ENCODE measurements at regions not wholly inside any gene's neighbourhood (a gene's known extent, or its start where the extent isn't known, plus 50 kb on each side); places are given as distances from the start of the nearest gene placed in this dataset.

DNA sequence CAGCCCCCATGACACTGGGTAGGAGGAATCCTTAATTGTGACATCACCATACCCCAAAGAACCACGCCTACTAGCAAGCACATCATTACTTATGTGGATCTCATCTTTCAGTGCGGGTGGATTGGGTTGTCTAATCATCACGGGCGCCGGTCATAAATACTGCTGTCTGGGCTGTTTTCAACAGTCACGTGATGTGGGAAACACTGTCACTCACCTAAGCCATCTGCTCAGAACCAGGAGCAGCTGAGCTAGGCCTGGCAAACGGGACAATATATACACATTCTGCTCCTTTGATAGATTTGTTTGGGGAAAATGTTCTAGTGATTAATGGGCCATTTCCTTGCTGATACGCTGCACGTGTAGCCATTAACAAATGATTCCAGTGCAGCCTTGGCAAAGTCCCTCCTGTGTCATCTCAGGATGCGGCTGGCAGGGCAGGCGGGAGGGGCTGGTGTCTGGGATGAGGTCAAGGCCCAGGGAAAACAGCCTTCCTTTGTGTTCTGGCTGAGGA is 145.9 kb upstream of the COPS8 start:
- DNase-seq (ENCODE audit: low spot score), result no peak
- BruUV-seq (replicated peaks), result no TSS peak
- Histone ChIP-seq H2AFZ (ENCODE audit: low read length) (no peak overlapping the region), H3K4me1 (ENCODE audit: insufficient read depth, low read length) (no peaks in the 10 kb centered on the region), H3K4me3 (replicated peaks in 1 of 3; ENCODE audit: insufficient read depth in 1 of 3, low read depth in 2 of 3, low read length in 3 of 3) (no peak overlapping the region), H3K27me3 (ENCODE audit: control insufficient read depth in 1 of 2, insufficient read depth in 2 of 2, low read length in 2 of 2) (peaks cover 0 to 6% of the 10 kb centered on the region in 2 experiments; a peak in 3 of 5 replicates), H3K36me3 (replicated peaks in 1 of 2; ENCODE audit: control insufficient read depth in 1 of 2, insufficient read depth in 2 of 2, low read length in 2 of 2) (no peaks in the 10 kb centered on the region), H4K20me1 (ENCODE audit: insufficient read depth, low read length) (no peaks in the 10 kb centered on the region), H3K27ac (ENCODE audit: extremely low read length, insufficient read depth, low read length) (no peak overlapping the region), H3K9me3 (ENCODE audit: low read length) (no peaks in the 10 kb centered on the region), H3K79me2 (ENCODE audit: insufficient read depth, low read length) (no peaks in the 10 kb centered on the region), H3K4me2 (ENCODE audit: low read depth, low read length) (no peak overlapping the region), H3K9ac (ENCODE audit: insufficient read depth, low read depth, low read length) (no peak overlapping the region)
- WGBS (ENCODE audit: low lambda C conversion rate), result 31% methylated on average over 8 of the region's 11 CpGs
- ChIA-PET POLR2A (no interaction called here), CTCF (ENCODE audit: low intra/inter-chr PET ratio, low total read pairs) (no interaction called here)
- TF ChIP-seq, protein P1, sequence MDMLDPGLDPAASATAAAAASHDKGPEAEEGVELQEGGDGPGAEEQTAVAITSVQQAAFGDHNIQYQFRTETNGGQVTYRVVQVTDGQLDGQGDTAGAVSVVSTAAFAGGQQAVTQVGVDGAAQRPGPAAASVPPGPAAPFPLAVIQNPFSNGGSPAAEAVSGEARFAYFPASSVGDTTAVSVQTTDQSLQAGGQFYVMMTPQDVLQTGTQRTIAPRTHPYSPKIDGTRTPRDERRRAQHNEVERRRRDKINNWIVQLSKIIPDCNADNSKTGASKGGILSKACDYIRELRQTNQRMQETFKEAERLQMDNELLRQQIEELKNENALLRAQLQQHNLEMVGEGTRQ (IDR thresholded peaks at IDR 0.05; ENCODE audit: low read depth, low read length), result 0 out of 2 replicates have a peak, but pooled peaks have one; percentile 53
- TF ChIP-seq, protein P1 (CRISPR knock-in tag; IDR thresholded peaks at IDR 0.05; ENCODE audit: borderline replicate concordance), result no peak
- TF ChIP-seq CREB1 (IDR thresholded peaks at IDR 0.05), result peak; percentile 41; the same call in 1 of the 2 replicates
- no peak for TF ChIP-seq CREB1 (CRISPR knock-in tag; IDR thresholded peaks at IDR 0.05)
- TF ChIP-seq JUN (CRISPR knock-in tag; IDR thresholded peaks at IDR 0.05), result no peak
- no peak for TF ChIP-seq ISX (CRISPR knock-in tag; conservative IDR thresholded peaks at IDR 0.05)
- TF ChIP-seq RAD51 (IDR thresholded peaks at IDR 0.05; ENCODE audit: borderline replicate concordance), result peak; percentile 59; the same call in 1 of the 2 replicates
- in situ Hi-C loops (cut with HindIII; ENCODE audit: extremely low pct_ligation_motif_present, low pct_unique_long_range_greater_than_20kb) (no loop called here), intact Hi-C loops (cut with micrococcal nuclease; ENCODE audit: unreplicated experiment) (no loop called here)
- no peak for FAIRE-seq
- ATAC-seq, result no peak

DNA sequence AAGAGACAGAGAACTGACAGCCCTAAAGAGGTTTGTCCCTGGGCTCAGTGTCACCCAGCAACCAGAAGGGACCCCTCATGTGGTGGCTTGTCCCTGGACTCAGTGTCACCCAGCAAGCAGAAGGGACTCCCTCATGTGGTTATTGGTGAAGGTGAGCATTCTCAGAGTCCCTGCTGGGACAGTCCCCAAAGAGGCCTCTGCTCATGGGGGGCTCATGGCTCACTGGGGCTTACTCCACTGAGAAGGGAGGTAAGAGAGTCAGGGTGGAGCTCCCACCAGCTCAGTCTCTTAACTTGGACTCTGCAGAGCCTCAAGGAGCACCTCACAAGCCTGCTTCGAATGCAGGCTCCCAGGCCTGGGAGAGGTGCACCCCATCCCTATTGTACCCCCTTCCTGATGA is 145.2 kb upstream of the COPS8 start:
- in situ Hi-C loops (cut with HindIII; ENCODE audit: extremely low pct_ligation_motif_present, low pct_unique_long_range_greater_than_20kb) (no loop called here), intact Hi-C loops (cut with micrococcal nuclease; ENCODE audit: unreplicated experiment) (no loop called here)
- no peak for ATAC-seq
- H3K4me3 ChIP-seq (replicated peaks in 1 of 3; ENCODE audit: insufficient read depth in 1 of 3, low read depth in 2 of 3, low read length in 3 of 3), result no peak overlapping the region
- H3K9me3 ChIP-seq (ENCODE audit: low read length), result no peaks in the 10 kb centered on the region
- no peaks in the 10 kb centered on the region for H4K20me1 ChIP-seq (ENCODE audit: insufficient read depth, low read length)
- BruUV-seq (replicated peaks), result no TSS peak
- H3K9ac ChIP-seq (ENCODE audit: insufficient read depth, low read depth, low read length), result no peak overlapping the region
- no peak overlapping the region for H3K27ac ChIP-seq (ENCODE audit: extremely low read length, insufficient read depth, low read length)
- no peaks in the 10 kb centered on the region for H3K4me1 ChIP-seq (ENCODE audit: insufficient read depth, low read length)
- H2AFZ ChIP-seq (ENCODE audit: low read length), result no peak overlapping the region
- no peak for DNase-seq (ENCODE audit: low spot score)
- no peak for FAIRE-seq
- no peaks in the 10 kb centered on the region; a peak in 3 of 5 replicates for H3K27me3 ChIP-seq (ENCODE audit: control insufficient read depth in 1 of 2, insufficient read depth in 2 of 2, low read length in 2 of 2)
- 0% methylated on average over 1 of the region's 1 CpG for WGBS (ENCODE audit: low lambda C conversion rate)
- H3K4me2 ChIP-seq (ENCODE audit: low read depth, low read length), result no peak overlapping the region
- POLR2A ChIA-PET, result no interaction called here
- H3K79me2 ChIP-seq (ENCODE audit: insufficient read depth, low read length), result no peaks in the 10 kb centered on the region
- H3K36me3 ChIP-seq (replicated peaks in 1 of 2; ENCODE audit: control insufficient read depth in 1 of 2, insufficient read depth in 2 of 2, low read length in 2 of 2), result no peaks in the 10 kb centered on the region
- CTCF ChIA-PET (ENCODE audit: low intra/inter-chr PET ratio, low total read pairs), result no interaction called here
- TF ChIP-seq NCOA1 (CRISPR knock-in tag; IDR thresholded peaks at IDR 0.05) (no peak), U2AF1 (optimal IDR thresholded peaks at IDR 0.05; ENCODE audit: low read depth, low read length) (no peak), ETV5 (CRISPR knock-in tag; IDR thresholded peaks at IDR 0.05; ENCODE audit: borderline replicate concordance) (no peak), ZNF292 (CRISPR knock-in tag; IDR thresholded peaks at IDR 0.05; ENCODE audit: borderline replicate concordance, low read depth) (no peak), ZNF224 (CRISPR knock-in tag; IDR thresholded peaks at IDR 0.05) (no peak), ZNF557 (CRISPR knock-in tag; IDR thresholded peaks at IDR 0.05) (no peak), ZNF253 (CRISPR knock-in tag; IDR thresholded peaks at IDR 0.05; ENCODE audit: borderline replicate concordance) (no peak), MBD4 (IDR thresholded peaks at IDR 0.05; ENCODE audit: borderline replicate concordance, low read length) (no peak), ZFY (CRISPR knock-in tag; IDR thresholded peaks at IDR 0.05) (no peak), ZNF317 (CRISPR knock-in tag; IDR thresholded peaks at IDR 0.05) (no peak)
- TF ChIP-seq, protein P2, sequence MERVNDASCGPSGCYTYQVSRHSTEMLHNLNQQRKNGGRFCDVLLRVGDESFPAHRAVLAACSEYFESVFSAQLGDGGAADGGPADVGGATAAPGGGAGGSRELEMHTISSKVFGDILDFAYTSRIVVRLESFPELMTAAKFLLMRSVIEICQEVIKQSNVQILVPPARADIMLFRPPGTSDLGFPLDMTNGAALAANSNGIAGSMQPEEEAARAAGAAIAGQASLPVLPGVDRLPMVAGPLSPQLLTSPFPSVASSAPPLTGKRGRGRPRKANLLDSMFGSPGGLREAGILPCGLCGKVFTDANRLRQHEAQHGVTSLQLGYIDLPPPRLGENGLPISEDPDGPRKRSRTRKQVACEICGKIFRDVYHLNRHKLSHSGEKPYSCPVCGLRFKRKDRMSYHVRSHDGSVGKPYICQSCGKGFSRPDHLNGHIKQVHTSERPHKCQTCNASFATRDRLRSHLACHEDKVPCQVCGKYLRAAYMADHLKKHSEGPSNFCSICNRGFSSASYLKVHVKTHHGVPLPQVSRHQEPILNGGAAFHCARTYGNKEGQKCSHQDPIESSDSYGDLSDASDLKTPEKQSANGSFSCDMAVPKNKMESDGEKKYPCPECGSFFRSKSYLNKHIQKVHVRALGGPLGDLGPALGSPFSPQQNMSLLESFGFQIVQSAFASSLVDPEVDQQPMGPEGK (CRISPR knock-in tag; IDR thresholded peaks at IDR 0.05), result no peak

All from HepG2 (cell line).